GM12878 (cell line): ENCODE measurements at regions not wholly inside any gene's neighbourhood (a gene's known extent, or its start where the extent isn't known, plus 50 kb on each side); places are given as distances from the start of the nearest gene placed in this dataset.

Experiments used
- NRF1 ChIP-seq: conservative IDR thresholded peaks from 2 replicates; pipeline ENCODE4 v1.6.1; 2011; ENCODE audit warnings: mild to moderate bottlenecking, low read depth, low read length, improper control_type of control experiment
- POLR2AphosphoS5 ChIP-seq: IDR thresholded peaks from 2 replicates; pipeline ENCODE4 v1.6.1; 2011; ENCODE audit warnings: mild to moderate bottlenecking, low read length, inconsistent platforms
- ZSCAN29 ChIP-seq: fragments of 450-650 bp; IDR thresholded peaks from 2 replicates; pipeline ENCODE4 v1.6.1; 2017; ENCODE audit warnings: mild to moderate bottlenecking, moderate library complexity
- TF ChIP-seq, protein P1 (sequence below): fragments of 450-650 bp; formaldehyde crosslinking; IDR thresholded peaks from 2 replicates; pipeline ENCODE4 v1.4.0; 2022; ENCODE audit warnings: mild to moderate bottlenecking, moderate library complexity
- TF ChIP-seq, protein P2 (sequence below), 3 experiments: IDR thresholded peaks in 2 of 3; conservative IDR thresholded peaks in 1 of 3; 2 replicates each; pipeline ENCODE4 v1.5.1; 2011; ENCODE audit warnings: low read depth in 3 of 3, low read length in 3 of 3, mild to moderate bottlenecking in 3 of 3, control low read depth in 2 of 3, moderate library complexity in 2 of 3, inconsistent platforms in 1 of 3, mixed read lengths in 1 of 3; ENCODE audit not compliant: control insufficient read depth in 2 of 3, insufficient read depth in 1 of 3; ENCODE audit errors: extremely low read depth in 1 of 3
- TF ChIP-seq, protein P3 (sequence below): fragments of 450-650 bp; IDR thresholded peaks from 2 replicates; pipeline ENCODE4 v1.6.1; 2017; ENCODE audit warnings: mild to moderate bottlenecking, moderate library complexity

DNA sequence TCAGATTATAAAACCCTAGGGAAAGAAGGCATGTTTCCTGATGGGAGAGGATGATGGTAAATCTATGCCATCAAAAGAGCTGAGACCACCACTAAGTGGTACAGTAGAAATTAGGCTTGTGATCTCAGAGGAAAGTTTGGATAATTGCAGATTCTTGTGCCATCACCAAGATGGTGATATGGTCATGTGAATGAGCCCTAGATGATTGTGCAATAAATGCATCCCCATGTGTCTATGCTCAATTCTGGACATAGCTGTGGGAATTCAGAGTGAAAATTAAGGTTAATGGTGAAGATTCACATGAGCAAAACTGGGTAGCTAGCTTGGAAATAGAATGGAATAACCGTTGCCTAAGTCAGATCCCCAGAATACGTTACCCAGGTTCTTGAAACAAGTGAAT is 496.1 kb upstream of the FSIP2 start:
- TF ChIP-seq, protein P1, sequence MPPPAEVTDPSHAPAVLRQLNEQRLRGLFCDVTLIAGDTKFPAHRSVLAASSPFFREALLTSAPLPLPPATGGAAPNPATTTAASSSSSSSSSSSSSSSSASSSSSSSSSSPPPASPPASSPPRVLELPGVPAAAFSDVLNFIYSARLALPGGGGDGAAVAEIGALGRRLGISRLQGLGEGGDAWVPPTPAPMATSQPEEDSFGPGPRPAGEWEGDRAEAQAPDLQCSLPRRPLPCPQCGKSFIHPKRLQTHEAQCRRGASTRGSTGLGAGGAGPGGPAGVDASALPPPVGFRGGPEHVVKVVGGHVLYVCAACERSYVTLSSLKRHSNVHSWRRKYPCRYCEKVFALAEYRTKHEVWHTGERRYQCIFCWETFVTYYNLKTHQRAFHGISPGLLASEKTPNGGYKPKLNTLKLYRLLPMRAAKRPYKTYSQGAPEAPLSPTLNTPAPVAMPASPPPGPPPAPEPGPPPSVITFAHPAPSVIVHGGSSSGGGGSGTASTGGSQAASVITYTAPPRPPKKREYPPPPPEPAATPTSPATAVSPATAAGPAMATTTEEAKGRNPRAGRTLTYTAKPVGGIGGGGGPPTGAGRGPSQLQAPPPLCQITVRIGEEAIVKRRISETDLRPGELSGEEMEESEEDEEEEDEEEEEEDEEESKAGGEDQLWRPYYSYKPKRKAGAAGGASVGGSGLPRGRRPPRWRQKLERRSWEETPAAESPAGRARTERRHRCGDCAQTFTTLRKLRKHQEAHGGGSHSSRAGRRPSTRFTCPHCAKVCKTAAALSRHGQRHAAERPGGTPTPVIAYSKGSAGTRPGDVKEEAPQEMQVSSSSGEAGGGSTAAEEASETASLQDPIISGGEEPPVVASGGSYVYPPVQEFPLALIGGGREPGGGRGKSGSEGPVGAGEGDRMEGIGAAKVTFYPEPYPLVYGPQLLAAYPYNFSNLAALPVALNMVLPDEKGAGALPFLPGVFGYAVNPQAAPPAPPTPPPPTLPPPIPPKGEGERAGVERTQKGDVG (CRISPR knock-in tag): no peak
- TF ChIP-seq, protein P2, sequence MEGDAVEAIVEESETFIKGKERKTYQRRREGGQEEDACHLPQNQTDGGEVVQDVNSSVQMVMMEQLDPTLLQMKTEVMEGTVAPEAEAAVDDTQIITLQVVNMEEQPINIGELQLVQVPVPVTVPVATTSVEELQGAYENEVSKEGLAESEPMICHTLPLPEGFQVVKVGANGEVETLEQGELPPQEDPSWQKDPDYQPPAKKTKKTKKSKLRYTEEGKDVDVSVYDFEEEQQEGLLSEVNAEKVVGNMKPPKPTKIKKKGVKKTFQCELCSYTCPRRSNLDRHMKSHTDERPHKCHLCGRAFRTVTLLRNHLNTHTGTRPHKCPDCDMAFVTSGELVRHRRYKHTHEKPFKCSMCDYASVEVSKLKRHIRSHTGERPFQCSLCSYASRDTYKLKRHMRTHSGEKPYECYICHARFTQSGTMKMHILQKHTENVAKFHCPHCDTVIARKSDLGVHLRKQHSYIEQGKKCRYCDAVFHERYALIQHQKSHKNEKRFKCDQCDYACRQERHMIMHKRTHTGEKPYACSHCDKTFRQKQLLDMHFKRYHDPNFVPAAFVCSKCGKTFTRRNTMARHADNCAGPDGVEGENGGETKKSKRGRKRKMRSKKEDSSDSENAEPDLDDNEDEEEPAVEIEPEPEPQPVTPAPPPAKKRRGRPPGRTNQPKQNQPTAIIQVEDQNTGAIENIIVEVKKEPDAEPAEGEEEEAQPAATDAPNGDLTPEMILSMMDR (IDR thresholded peaks at IDR 0.05 in 2 of 3, conservative IDR thresholded peaks at IDR 0.05 in 1 of 3; ENCODE audit: control insufficient read depth in 2 of 3, extremely low read depth in 1 of 3, insufficient read depth in 1 of 3, low read depth in 3 of 3, low read length in 3 of 3): no peak
- no peak for TF ChIP-seq ZSCAN29
- TF ChIP-seq, protein P3, sequence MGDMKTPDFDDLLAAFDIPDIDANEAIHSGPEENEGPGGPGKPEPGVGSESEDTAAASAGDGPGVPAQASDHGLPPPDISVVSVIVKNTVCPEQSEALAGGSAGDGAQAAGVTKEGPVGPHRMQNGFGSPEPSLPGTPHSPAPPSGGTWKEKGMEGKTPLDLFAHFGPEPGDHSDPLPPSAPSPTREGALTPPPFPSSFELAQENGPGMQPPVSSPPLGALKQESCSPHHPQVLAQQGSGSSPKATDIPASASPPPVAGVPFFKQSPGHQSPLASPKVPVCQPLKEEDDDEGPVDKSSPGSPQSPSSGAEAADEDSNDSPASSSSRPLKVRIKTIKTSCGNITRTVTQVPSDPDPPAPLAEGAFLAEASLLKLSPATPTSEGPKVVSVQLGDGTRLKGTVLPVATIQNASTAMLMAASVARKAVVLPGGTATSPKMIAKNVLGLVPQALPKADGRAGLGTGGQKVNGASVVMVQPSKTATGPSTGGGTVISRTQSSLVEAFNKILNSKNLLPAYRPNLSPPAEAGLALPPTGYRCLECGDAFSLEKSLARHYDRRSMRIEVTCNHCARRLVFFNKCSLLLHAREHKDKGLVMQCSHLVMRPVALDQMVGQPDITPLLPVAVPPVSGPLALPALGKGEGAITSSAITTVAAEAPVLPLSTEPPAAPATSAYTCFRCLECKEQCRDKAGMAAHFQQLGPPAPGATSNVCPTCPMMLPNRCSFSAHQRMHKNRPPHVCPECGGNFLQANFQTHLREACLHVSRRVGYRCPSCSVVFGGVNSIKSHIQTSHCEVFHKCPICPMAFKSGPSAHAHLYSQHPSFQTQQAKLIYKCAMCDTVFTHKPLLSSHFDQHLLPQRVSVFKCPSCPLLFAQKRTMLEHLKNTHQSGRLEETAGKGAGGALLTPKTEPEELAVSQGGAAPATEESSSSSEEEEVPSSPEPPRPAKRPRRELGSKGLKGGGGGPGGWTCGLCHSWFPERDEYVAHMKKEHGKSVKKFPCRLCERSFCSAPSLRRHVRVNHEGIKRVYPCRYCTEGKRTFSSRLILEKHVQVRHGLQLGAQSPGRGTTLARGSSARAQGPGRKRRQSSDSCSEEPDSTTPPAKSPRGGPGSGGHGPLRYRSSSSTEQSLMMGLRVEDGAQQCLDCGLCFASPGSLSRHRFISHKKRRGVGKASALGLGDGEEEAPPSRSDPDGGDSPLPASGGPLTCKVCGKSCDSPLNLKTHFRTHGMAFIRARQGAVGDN: no peak
- TF ChIP-seq NRF1: no peak
- TF ChIP-seq POLR2AphosphoS5: no peak
